Keratinocyte (primary cell): ENCODE measurements at regions not wholly inside any gene's neighbourhood (a gene's known extent, or its start where the extent isn't known, plus 50 kb on each side); places are given as distances from the start of the nearest gene placed in this dataset.

ENCODE experiments used
- DNase-seq: peaks from one replicate; pipeline ENCODE4 v3.0.0-alpha.2; 2011; ENCODE audit warnings: low read depth, missing footprints, low spot score
- FAIRE-seq: peaks from 2 replicates; lab custom pipeline; 2011; peaks lifted over from hg19 to GRCh38; lab: Jason Lieb, UNC
- H2AFZ ChIP-seq: 2 replicates; pipeline ENCODE4 v1.6.0; 2012; ENCODE audit warnings: low read length, control low read depth, inconsistent platforms; ENCODE audit not compliant: control insufficient read depth
- H3K27ac ChIP-seq: 2 replicates; pipeline ENCODE4 v1.5.1; 2011; ENCODE audit warnings: low read length; ENCODE audit not compliant: control insufficient read depth, insufficient read depth
- H3K27me3 ChIP-seq: 3 replicates; pipeline ENCODE4 v1.6.0; 2011; ENCODE audit warnings: low read length; ENCODE audit not compliant: control insufficient read depth, insufficient read depth; ENCODE audit errors: extremely low read depth
- H3K36me3 ChIP-seq, 2 experiments: 2 replicates in 1 of 2; 3 replicates in 1 of 2; pipeline ENCODE4 v1.5.1; 2011; ENCODE audit warnings: low read length in 2 of 2, mild to moderate bottlenecking in 1 of 2; ENCODE audit not compliant: control insufficient read depth in 2 of 2, insufficient read depth in 2 of 2; ENCODE audit errors: extremely low read depth in 1 of 2
- H3K4me1 ChIP-seq: 3 replicates; pipeline ENCODE4 v1.5.1; 2011; ENCODE audit warnings: low read length; ENCODE audit not compliant: control insufficient read depth, insufficient read depth; ENCODE audit errors: extremely low read depth
- H3K4me2 ChIP-seq: 3 replicates; pipeline ENCODE4 v1.6.0; 2011; ENCODE audit warnings: low read depth, low read length; ENCODE audit not compliant: control insufficient read depth, insufficient read depth; ENCODE audit errors: extremely low read depth
- H3K4me3 ChIP-seq, 3 experiments: fragments of 200-600 bp in 1 of 3; sonication (generic) in 1 of 3; 2 replicates in 2 of 3; 3 replicates in 1 of 3; pipeline ENCODE4 v1.5.1; 2011 to 2016; ENCODE audit warnings: low read length in 3 of 3, mild to moderate bottlenecking in 3 of 3, control low read depth in 2 of 3, inconsistent platforms in 1 of 3, low read depth in 1 of 3, mixed read lengths in 1 of 3, mixed run types in 1 of 3, moderate library complexity in 1 of 3; ENCODE audit not compliant: control insufficient read depth in 2 of 3, insufficient read depth in 2 of 3; ENCODE audit errors: extremely low read depth in 1 of 3
- H3K79me2 ChIP-seq: 2 replicates; pipeline ENCODE4 v1.6.0; 2012; ENCODE audit warnings: low read length; ENCODE audit not compliant: control insufficient read depth, insufficient read depth
- H3K9ac ChIP-seq: 3 replicates; pipeline ENCODE4 v1.6.0; 2011; ENCODE audit warnings: low read length; ENCODE audit not compliant: control insufficient read depth, insufficient read depth; ENCODE audit errors: extremely low read depth
- H3K9me1 ChIP-seq: 3 replicates; pipeline ENCODE4 v1.6.0; 2011; ENCODE audit warnings: low read length; ENCODE audit not compliant: control insufficient read depth, insufficient read depth; ENCODE audit errors: extremely low read depth
- H3K9me3 ChIP-seq: 2 replicates; pipeline ENCODE4 v1.5.1; 2012; ENCODE audit warnings: low read depth, low read length; ENCODE audit not compliant: control insufficient read depth
- H4K20me1 ChIP-seq: 3 replicates; pipeline ENCODE4 v1.6.0; 2011; ENCODE audit warnings: low read length; ENCODE audit not compliant: control insufficient read depth, insufficient read depth; ENCODE audit errors: extremely low read depth
- CTCF ChIP-seq, 3 experiments: IDR thresholded peaks in 1 of 3; conservative IDR thresholded peaks in 1 of 3; optimal IDR thresholded peaks in 1 of 3; 2 replicates in 2 of 3; 3 replicates in 1 of 3; pipeline versions ENCODE3 to v1.5.1; 2011; ENCODE audit warnings: low read length in 3 of 3, mild to moderate bottlenecking in 3 of 3, moderate library complexity in 2 of 3, control low read depth in 1 of 3, inconsistent platforms in 1 of 3; ENCODE audit not compliant: insufficient read depth in 2 of 3; ENCODE audit errors: extremely low read depth in 1 of 3
- EZH2 ChIP-seq: IDR thresholded peaks from one replicate; pipeline ENCODE4 v1.6.1; 2012; ENCODE audit warnings: inconsistent platforms, mild to moderate bottlenecking, low read length, moderate library complexity
- dilution Hi-C: fragments of 300-500 bp; cut with MboI; formaldehyde crosslinking; loops from one replicate; pipeline ENCODE4 v1.7.0; 2020; ENCODE audit warnings: low sequenced_read_pairs; ENCODE audit not compliant: extremely low pct_ligation_motif_present

GRCh38 chr1:178579562-178579961 is 66.7 kb downstream of the TEX35 start:
- TF ChIP-seq CTCF (optimal IDR thresholded peaks at IDR 0.05 in 1 of 3, IDR thresholded peaks at IDR 0.05 in 1 of 3, conservative IDR thresholded peaks at IDR 0.05 in 1 of 3; ENCODE audit: extremely low read depth in 1 of 3, insufficient read depth in 2 of 3, low read length in 3 of 3) (no peak), EZH2 (no peak)
- Histone ChIP-seq H3K27me3 (no peaks in the 10 kb centered on the region), H3K9me3 (no peaks in the 10 kb centered on the region), H2AFZ (no peak overlapping the region), H3K36me3 (no peaks in the 10 kb centered on the region), H4K20me1 (no peaks in the 10 kb centered on the region), H3K4me1 (no peaks in the 10 kb centered on the region), H3K9me1 (no peaks in the 10 kb centered on the region), H3K4me3 (no peak overlapping the region), H3K79me2 (no peaks in the 10 kb centered on the region), H3K9ac (no peak overlapping the region), H3K4me2 (no peak overlapping the region), H3K27ac (no peak overlapping the region)
- FAIRE-seq (no peak), DNase-seq (no peak)
- dilution Hi-C loops = no loop called here

- TF ChIP-seq EZH2 = no peak
- TF ChIP-seq CTCF (optimal IDR thresholded peaks at IDR 0.05 in 1 of 3, IDR thresholded peaks at IDR 0.05 in 1 of 3, conservative IDR thresholded peaks at IDR 0.05 in 1 of 3; ENCODE audit: extremely low read depth in 1 of 3, insufficient read depth in 2 of 3, low read length in 3 of 3) = no peak
- Histone ChIP-seq H3K36me3 (no peaks in the 10 kb centered on the region), H3K27ac (no peak overlapping the region), H3K9me3 (no peaks in the 10 kb centered on the region), H3K27me3 (no peaks in the 10 kb centered on the region), H2AFZ (no peak overlapping the region), H4K20me1 (no peaks in the 10 kb centered on the region), H3K9ac (no peak overlapping the region), H3K4me2 (no peak overlapping the region), H3K9me1 (no peaks in the 10 kb centered on the region), H3K4me1 (no peaks in the 10 kb centered on the region), H3K79me2 (no peaks in the 10 kb centered on the region), H3K4me3 (no peak overlapping the region)
- dilution Hi-C loops = no loop called here
- DNase-seq = no peak
- FAIRE-seq = no peak
Observed at GRCh38 chr1:178580096-178580495, 67.2 kb downstream of the TEX35 start.
